22Rv1 (cell line): ENCODE measurements at regions not wholly inside any gene's neighbourhood (a gene's known extent, or its start where the extent isn't known, plus 50 kb on each side); places are given as distances from the start of the nearest gene placed in this dataset.

ENCODE experiments used
- ZFX ChIP-seq: fragments of 450-650 bp; IDR thresholded peaks from 2 replicates; pipeline ENCODE4 v1.6.1; 2017; ENCODE audit warnings: antibody characterized with exemption, borderline replicate concordance
- TF ChIP-seq, protein P1 (sequence below): fragments of 450-650 bp; IDR thresholded peaks from 2 replicates; pipeline ENCODE4 v1.5.1; 2017; ENCODE audit warnings: mild to moderate bottlenecking

DNA sequence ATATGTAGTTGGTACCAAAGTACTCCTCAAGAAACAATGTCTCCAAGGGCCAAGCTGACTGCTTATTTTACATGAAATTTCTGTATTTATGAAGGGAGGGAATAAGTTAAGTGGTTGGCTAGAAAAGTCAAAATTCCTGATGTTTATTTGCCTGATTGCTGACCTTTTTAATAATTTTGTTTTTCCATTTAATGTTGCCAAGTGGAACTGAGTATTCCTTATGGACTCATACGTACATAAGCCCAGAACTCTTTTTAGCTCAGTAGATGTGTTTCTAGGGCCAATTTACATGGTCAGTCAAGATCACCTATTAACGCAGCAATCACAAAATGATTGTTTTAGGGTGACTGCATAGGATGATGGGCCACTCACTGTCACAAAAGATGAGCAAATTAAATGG lies 78.3 kb upstream of the FZD8 start:
- TF ChIP-seq, protein P1, sequence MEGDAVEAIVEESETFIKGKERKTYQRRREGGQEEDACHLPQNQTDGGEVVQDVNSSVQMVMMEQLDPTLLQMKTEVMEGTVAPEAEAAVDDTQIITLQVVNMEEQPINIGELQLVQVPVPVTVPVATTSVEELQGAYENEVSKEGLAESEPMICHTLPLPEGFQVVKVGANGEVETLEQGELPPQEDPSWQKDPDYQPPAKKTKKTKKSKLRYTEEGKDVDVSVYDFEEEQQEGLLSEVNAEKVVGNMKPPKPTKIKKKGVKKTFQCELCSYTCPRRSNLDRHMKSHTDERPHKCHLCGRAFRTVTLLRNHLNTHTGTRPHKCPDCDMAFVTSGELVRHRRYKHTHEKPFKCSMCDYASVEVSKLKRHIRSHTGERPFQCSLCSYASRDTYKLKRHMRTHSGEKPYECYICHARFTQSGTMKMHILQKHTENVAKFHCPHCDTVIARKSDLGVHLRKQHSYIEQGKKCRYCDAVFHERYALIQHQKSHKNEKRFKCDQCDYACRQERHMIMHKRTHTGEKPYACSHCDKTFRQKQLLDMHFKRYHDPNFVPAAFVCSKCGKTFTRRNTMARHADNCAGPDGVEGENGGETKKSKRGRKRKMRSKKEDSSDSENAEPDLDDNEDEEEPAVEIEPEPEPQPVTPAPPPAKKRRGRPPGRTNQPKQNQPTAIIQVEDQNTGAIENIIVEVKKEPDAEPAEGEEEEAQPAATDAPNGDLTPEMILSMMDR, result no peak
- no peak for TF ChIP-seq ZFX
